GM12891 (cell line): ENCODE measurements at regions not wholly inside any gene's neighbourhood (a gene's known extent, or its start where the extent isn't known, plus 50 kb on each side); places are given as distances from the start of the nearest gene placed in this dataset.

Source experiments
- PAX5 ChIP-seq: IDR thresholded peaks from 2 replicates; pipeline ENCODE4 v1.6.1; 2011; ENCODE audit warnings: low read length, moderate library complexity, mild to moderate bottlenecking; ENCODE audit not compliant: insufficient read depth, severe bottlenecking
- POLR2A ChIP-seq: IDR thresholded peaks from 2 replicates; pipeline ENCODE4 v1.6.1; 2011; ENCODE audit warnings: low read depth, low read length, control low read depth
- POLR2AphosphoS5 ChIP-seq: IDR thresholded peaks from 2 replicates; pipeline ENCODE4 v1.6.1; 2011; ENCODE audit warnings: low read depth, low read length, control low read depth
- SPI1 ChIP-seq: IDR thresholded peaks from 2 replicates; pipeline ENCODE4 v1.6.1; 2011; ENCODE audit warnings: low read depth, low read length, control low read depth
- TAF1 ChIP-seq: IDR thresholded peaks from 2 replicates; pipeline ENCODE4 v1.6.1; 2011; ENCODE audit warnings: low read depth, low read length, control low read depth

- TF ChIP-seq POLR2A, result no peak
- TF ChIP-seq TAF1, result no peak
- TF ChIP-seq POLR2AphosphoS5, result no peak
- TF ChIP-seq SPI1, result no peak
- no peak for TF ChIP-seq PAX5
These were observed 51.0 kb upstream of the PHF24 start for GRCh38 chr9:34907044-34907443.
